ENCODE measurements at regions not wholly inside any gene's neighbourhood (a gene's known extent, or its start where the extent isn't known, plus 50 kb on each side); places are given as distances from the start of the nearest gene placed in this dataset.

DNA sequence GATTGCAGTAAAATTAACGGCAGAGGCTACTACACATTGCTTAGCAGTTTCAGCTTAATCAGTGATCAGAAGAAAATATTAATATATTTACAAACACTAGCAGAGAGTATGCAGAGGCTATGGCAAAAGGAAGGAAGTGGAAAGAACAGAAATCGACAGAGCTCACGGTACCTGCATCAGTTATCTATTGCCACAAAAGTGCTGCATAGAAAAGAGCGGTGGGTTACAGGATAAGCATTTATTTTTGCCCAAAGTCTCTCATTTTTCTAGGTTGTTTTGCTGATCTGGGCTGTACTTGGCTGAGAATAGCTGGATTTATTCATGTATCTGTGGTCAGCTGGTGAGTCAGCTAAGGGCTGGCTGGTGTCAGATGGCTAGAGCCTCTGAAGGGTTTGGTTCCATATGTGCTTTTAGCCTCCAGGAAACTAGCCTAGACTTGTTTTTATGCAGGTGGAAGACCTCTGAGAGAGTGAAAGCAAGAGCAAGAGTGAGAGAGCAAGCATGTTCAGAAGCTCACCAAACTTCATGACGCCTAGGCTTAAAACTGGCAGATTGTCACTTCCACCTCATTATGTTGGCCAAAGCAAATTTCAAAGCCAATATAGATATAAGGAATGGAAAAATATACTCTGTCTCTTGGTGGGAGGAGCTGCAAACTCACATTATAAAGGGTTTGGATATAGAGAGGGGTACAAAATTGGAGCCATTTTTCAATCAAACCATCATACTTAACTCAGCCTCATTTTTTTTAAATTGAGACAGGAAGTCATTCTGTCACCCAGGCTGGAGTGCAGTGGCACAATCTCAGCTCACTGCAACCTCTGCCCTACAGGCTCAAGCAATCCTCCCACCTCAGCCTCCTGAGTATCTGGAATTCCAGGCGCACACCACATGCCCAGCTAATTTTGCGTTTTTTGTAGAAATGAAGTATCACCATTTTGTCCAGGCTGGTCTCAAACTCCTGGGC, 153.2 kb upstream of the RPL34 start:
- Mint-ChIP-seq H3K4me3 (ENCODE audit: unreplicated experiment) (no peak overlapping the region), H3K36me3 (ENCODE audit: unreplicated experiment) (no peaks in the 10 kb centered on the region), H3K27me3 (ENCODE audit: unreplicated experiment) (peaks cover 4% of the 10 kb centered on the region), H3K9me3 (ENCODE audit: unreplicated experiment) (peaks cover 4% of the 10 kb centered on the region), H3K27ac (ENCODE audit: unreplicated experiment) (peak overlapping the region; percentile 71), H3K4me1 (ENCODE audit: low read depth, unreplicated experiment) (peaks cover 22% of the 10 kb centered on the region)
- TF ChIP-seq, protein P1, sequence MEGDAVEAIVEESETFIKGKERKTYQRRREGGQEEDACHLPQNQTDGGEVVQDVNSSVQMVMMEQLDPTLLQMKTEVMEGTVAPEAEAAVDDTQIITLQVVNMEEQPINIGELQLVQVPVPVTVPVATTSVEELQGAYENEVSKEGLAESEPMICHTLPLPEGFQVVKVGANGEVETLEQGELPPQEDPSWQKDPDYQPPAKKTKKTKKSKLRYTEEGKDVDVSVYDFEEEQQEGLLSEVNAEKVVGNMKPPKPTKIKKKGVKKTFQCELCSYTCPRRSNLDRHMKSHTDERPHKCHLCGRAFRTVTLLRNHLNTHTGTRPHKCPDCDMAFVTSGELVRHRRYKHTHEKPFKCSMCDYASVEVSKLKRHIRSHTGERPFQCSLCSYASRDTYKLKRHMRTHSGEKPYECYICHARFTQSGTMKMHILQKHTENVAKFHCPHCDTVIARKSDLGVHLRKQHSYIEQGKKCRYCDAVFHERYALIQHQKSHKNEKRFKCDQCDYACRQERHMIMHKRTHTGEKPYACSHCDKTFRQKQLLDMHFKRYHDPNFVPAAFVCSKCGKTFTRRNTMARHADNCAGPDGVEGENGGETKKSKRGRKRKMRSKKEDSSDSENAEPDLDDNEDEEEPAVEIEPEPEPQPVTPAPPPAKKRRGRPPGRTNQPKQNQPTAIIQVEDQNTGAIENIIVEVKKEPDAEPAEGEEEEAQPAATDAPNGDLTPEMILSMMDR (IDR thresholded peaks at IDR 0.05; ENCODE audit: partially characterized antibody, unreplicated experiment), result no peak
- peak; percentile 35 for DNase-seq

DNA sequence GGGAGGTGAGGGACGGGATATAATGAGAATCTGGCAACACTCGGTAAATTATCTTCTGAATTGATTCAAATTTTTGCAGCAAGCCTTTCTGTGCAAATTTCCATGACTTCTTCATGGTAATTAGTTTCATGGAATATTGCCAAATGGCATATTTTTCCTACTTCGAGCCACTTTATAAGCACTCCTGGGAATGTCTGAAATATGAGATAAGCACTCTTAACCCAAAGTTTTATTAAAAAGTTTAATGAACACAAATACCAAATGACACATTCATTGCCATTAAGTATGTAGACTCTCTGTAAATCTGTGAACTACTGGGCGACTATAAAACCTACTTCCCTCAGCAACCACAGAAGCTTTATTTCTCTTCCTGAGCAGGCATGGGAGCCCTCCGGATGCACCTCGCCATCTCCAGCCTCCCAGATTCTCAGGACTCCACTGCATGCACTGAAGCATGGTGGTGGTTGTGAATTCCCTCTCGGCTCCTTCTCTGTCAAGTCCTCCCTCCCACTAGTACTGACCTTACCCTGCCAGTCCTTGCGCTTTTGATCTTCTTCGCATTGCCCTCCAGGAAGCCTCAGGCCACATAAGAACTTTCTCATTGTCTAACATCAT, 154.4 kb upstream of the RPL34 start:
- Mint-ChIP-seq H3K27ac (ENCODE audit: unreplicated experiment) (peak overlapping the region; percentile 5), H3K4me3 (ENCODE audit: unreplicated experiment) (no peak overlapping the region), H3K9me3 (ENCODE audit: unreplicated experiment) (peaks cover 4% of the 10 kb centered on the region), H3K36me3 (ENCODE audit: unreplicated experiment) (no peaks in the 10 kb centered on the region), H3K27me3 (ENCODE audit: unreplicated experiment) (peaks cover 4% of the 10 kb centered on the region), H3K4me1 (ENCODE audit: low read depth, unreplicated experiment) (peaks cover 22% of the 10 kb centered on the region)
- DNase-seq, result no peak
- TF ChIP-seq, protein P1 (IDR thresholded peaks at IDR 0.05; ENCODE audit: partially characterized antibody, unreplicated experiment), result no peak

DNA sequence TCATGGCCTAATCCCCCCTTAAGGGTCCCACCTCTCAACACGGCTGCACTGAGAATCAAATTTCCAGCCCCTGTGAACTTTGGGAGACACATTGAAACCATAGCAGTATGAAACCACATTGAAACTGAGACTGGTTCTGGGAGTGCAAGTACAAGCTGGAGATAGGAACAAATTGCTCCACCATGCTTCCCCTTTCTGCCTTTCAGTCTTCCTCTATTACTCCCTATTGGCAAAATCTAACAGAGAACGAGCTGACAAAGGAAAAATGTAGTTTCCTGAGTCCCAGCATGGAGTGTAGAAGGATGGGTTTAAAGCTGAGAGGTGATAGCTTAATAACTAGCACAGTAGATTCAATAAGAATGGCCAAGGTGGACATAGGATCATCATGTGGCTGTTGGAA, 161.7 kb upstream of the RPL34 start:
- Mint-ChIP-seq H3K9me3 (ENCODE audit: unreplicated experiment) (no peaks in the 10 kb centered on the region), H3K4me1 (ENCODE audit: low read depth, unreplicated experiment) (peaks cover 2% of the 10 kb centered on the region), H3K4me3 (ENCODE audit: unreplicated experiment) (no peak overlapping the region), H3K27ac (ENCODE audit: unreplicated experiment) (no peak overlapping the region), H3K27me3 (ENCODE audit: unreplicated experiment) (no peaks in the 10 kb centered on the region), H3K36me3 (ENCODE audit: unreplicated experiment) (no peaks in the 10 kb centered on the region)
- no peak for DNase-seq
- TF ChIP-seq, protein P1 (IDR thresholded peaks at IDR 0.05; ENCODE audit: partially characterized antibody, unreplicated experiment), result no peak

DNA sequence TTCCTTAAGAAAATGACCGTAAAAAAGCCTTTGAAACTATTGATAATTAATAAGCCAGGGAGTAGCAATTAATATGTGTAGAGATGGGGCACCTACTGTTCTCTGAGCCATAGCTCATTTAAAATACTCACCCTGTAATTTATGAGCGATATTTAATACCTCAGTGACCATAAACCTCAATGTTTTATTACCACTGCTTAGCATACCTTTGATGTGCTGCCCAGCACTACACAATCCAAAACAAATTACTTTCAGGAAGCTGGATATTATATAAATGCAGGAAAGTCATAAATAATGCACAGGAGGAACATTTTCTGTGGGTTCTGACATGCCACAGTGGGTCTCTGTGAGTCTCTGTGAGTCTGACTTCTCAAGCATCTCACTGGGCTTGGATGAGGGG, 166.1 kb upstream of the RPL34 start:
- Mint-ChIP-seq H3K4me3 (ENCODE audit: unreplicated experiment) (no peak overlapping the region), H3K27me3 (ENCODE audit: unreplicated experiment) (no peaks in the 10 kb centered on the region), H3K9me3 (ENCODE audit: unreplicated experiment) (no peaks in the 10 kb centered on the region), H3K4me1 (ENCODE audit: low read depth, unreplicated experiment) (no peaks in the 10 kb centered on the region), H3K36me3 (ENCODE audit: unreplicated experiment) (no peaks in the 10 kb centered on the region), H3K27ac (ENCODE audit: unreplicated experiment) (no peak overlapping the region)
- TF ChIP-seq, protein P1 (IDR thresholded peaks at IDR 0.05; ENCODE audit: partially characterized antibody, unreplicated experiment), result no peak
- DNase-seq, result no peak

DNA sequence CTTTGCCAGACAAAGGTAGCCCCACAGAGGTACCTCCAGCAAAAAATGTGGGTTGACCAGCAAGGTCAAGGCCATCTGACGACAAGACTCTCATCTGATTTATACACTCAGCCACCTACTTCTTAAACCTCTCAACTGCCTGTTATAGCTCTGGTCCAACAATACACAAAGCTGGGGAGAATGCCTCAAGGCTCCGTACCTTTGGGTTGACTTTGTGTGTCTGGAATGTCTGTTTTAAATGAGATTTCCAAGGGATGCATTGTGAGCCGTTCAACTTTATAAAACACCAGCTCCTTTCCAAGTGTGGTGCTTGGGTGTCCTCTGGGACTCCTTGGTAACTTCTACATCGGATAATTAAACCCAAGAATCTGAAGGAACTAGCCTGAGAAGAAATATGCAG, 167.0 kb upstream of the RPL34 start:
- Mint-ChIP-seq H3K4me1 (ENCODE audit: low read depth, unreplicated experiment) (no peaks in the 10 kb centered on the region), H3K27ac (ENCODE audit: unreplicated experiment) (no peak overlapping the region), H3K9me3 (ENCODE audit: unreplicated experiment) (no peaks in the 10 kb centered on the region), H3K36me3 (ENCODE audit: unreplicated experiment) (no peaks in the 10 kb centered on the region), H3K27me3 (ENCODE audit: unreplicated experiment) (no peaks in the 10 kb centered on the region), H3K4me3 (ENCODE audit: unreplicated experiment) (no peak overlapping the region)
- TF ChIP-seq, protein P1 (IDR thresholded peaks at IDR 0.05; ENCODE audit: partially characterized antibody, unreplicated experiment), result no peak
- DNase-seq, result no peak
